Stimulated activated naive CD8-positive, alpha-beta T cell treated with anti-CD3 and anti-CD28 coated beads, Interleukin-15, Interleukin-2, amounts not matched to agents 100 U/mL and 50 U/mL, for 24 hours (primary cell): ENCODE measurements at regions not wholly inside any gene's neighbourhood (a gene's known extent, or its start where the extent isn't known, plus 50 kb on each side); places are given as distances from the start of the nearest gene placed in this dataset.
"Not testable (repeated sequence)": the region's sequence is repeated elsewhere in the genome, so short reads cannot be mapped to it uniquely, and the experiment has no call there.

ENCODE experiments used
- ATAC-seq: fragments of 150-1000 bp; cut with Tn5 transposase; one replicate; pipeline ENCODE4 v1.10.0; 2021
- DNase-seq: peaks from one replicate; pipeline ENCODE4 v3.0.0; 2021

DNA sequence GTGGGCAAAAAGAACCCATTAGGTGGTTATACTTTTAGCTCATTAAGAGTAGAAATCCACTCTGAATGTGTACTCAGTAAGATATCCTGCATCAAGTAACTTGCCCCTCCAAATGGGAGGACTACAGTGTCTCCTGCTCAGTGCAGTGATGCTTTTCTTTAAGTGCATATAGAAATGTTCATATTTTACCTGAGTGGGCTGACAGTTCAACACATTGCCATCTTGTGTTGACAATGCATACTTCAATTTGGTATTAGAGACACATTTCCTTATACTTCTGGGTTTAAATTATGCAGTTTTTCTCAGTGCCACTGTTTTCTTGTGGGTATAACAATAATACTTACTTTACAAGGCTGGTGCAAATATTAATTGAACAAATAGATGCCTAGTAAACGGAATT lies 318.6 kb upstream of the TMPRSS15 start:
- DNase-seq = no peak
- ATAC-seq = no peak

DNA sequence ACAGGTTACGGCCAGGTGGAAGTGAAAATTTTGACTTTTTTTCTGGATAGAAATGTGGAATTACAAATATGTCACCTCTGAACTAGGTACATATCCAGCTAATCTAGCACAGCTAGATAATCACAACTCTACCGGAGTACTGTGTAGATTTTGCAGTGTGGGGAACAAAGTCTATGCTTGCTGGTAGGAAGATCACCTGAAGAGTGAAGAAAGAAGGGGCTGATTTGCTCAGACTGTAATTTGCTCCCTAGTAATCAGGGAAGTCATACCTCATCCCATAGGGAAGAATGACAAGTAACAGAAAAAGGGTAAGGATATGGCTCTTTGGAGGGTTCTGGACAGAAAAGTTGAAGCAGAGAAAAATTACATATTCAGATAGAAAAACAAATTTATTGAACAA lies 319.6 kb upstream of the TMPRSS15 start:
- DNase-seq = no peak
- no peak for ATAC-seq

DNA sequence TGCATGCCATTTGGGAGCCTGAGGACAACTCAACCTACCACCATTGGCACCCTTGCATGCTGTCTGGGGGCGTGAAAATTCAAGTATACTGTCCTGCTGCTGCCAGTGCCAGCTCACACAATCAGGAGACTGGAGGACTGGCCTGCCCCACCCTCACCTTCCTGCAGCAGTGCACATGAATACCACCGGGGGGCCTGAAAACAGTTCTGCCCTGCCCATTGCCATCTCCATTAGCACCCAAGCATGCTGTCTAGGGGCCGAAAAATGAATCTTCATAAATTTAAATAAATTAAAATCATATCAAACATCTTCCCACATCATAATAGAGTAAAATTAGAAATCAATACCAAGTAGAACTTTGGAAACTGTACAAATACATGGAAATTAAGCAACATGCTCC lies 322.1 kb upstream of the TMPRSS15 start:
- ATAC-seq = no peak
- no peak for DNase-seq

DNA sequence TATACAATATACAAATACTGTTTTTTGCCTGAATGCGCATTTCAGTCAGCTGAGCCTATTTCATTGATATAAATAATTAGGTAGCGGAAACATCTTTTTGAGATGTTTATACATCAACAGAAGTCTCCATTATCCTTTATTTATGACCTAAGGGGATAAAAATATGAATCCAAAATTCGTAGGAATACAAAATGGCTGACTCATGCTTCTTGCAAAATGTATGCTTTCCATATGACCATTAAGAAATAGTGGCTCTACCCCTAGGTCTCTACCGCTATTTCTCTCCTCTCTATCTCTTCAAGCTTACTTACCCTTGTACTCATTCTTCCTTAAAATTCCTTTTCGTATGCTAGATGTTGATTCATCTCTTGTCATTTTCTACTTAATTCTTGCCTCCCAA lies 338.4 kb upstream of the TMPRSS15 start:
- DNase-seq (no peak), ATAC-seq (no peak)

DNA sequence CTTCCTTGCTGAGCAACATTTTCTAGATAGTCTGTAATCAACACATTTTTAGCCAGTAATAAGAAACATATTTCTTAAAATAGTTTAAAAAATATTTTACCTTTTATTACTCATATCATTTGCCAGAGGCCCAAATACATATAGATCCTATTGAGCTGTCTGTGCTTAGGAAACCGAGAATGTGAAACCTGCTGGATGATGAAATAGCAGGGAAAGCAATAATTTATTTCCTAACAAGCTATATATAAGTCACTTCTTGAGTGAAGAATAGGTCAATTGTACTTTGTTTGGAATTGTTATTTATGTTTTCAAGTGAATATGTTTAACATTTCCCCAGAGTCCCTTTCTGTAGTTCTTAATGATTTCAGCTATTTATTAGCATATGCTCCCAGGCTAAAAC lies 339.9 kb upstream of the TMPRSS15 start:
- ATAC-seq = no peak
- no peak for DNase-seq

DNA sequence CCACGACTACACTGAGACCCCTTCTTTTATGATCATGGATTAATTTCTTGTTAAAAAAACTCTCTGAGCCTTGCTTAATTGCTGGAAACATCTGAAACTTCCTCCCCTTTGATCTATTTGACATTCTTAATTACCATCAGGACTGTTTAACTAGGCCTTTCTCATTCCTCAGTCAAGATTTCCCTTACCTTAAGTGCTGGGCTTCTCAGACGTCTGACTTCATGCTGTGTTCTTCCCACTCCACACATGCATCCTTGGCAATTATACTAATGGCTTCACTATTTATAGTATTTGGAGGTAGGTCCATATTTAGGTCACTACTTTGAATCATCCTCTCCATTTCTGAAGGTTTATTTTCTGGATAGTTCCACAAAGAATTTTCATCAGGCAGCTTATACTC lies 341.3 kb upstream of the TMPRSS15 start:
- ATAC-seq (no peak), DNase-seq (no peak)

DNA sequence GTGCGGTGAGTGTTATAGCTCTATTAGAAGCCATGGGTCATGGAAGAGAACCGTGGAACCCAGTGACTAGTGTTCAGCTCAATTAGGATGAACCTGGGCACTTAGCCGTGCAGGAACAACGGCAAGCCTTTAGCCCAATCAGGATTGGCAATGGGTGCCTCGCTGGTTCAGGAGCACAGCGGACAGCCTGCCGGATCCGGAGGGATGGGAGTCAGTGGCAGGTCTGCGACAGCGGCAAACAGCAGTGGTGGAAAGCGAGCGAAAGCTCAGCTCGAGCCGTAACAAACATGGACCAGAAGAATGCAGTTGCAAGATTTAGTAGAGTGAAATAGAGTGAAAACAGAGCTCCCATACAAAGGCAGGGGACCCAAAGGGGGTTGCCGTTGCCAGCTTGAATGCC lies 349.3 kb upstream of the TMPRSS15 start:
- DNase-seq, ATAC-seq: not testable (repeated sequence)

DNA sequence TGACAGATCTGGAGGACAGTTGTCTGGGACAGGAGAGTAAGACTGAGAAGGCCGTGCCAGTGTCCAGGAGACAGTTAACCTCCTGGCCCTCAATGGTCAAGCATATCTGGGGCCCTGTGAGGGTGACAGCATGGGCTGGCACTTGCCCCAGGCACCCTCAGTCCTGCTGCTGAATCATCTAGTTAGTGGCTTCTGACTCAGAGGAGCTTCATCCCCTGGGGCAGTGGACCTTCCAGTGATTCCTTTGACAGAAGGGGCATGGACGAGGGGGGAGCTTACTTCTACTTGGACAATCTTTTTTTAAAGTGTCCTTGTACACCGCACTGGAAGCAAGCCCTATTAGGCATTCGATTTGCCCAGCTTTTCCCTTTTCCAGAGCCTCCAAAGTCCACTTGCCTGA lies 352.7 kb upstream of the TMPRSS15 start:
- not testable (repeated sequence) for DNase-seq, ATAC-seq

DNA sequence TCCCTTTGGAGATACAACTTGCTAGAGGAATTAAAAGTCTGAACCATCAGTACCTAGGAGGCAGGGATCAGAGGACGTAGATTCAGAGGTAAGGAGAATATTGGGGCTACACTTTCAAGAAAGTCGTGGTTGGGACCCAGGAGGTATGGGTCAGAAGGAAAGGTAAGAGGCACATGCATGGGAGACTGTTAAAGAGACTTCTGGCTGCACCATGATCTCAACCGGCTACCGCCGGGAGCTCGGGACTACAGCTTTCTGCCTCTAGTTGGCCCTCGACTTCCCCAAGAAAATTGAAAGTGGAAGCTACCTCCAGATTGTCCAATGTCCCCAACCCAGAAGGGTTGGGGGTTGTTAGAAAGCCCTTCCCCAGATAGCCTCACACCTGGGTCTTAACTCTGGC lies 355.7 kb upstream of the TMPRSS15 start:
- no peak for ATAC-seq
- DNase-seq = no peak

DNA sequence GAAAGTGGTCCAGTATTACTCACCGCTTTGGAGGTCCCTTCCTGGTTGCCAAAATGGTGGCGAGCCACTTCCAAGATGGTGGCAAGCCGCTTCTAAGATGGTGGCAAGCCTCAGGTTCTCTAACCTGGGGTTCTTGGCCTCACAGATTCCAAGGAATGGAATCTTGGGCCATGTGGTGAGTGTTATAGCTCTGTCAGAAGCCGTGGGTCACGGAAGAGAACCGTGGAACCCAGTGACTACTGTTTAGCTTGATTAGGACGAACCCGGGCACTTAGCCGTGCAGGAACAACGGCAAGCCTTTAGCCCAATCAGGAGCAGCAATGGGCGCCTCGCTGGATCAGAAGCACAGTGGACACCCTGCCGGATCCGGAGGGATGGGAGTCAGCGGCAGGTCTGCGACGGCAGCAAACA lies 356.2 kb upstream of the TMPRSS15 start:
- DNase-seq (no peak), ATAC-seq (no peak)

DNA sequence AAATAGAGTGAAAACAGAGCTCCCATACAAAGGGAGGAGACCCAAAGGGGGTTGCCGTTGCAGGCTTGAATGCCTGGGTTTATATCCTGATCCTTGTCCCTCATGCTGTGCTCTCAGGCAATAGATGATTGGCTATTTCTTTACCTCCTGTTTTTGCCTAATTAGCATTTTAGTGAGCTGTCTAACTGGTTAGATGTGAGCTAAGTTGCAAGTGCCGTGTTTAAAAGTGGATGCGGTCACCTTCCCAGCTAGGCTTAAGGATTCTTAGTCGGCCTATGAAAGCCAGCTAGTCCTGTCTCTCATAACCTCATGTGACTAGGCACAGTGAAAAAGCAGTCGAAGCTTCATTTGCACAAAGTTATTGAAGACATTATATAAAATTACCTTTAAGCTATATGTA lies 356.7 kb upstream of the TMPRSS15 start:
- DNase-seq = no peak
- no peak for ATAC-seq

DNA sequence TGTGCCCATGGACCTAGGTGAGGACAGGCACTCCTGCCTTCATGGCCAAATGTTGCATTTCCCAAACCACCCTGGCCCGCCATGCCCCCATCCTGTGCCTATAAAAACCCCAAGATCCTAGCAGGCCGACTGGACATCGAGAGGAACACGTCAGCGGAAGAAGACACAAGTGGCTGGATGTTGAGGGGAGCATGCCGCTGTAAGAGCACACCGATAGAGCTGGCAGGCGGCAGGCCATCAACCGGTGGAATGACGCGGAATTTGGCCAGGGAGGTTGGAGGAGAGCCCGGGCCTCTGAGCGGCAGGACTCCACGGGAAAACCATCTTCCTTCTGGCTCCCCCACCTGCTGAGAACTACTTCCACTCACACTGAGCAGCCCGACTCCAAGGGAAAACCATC lies 361.1 kb upstream of the TMPRSS15 start:
- no peak for DNase-seq
- ATAC-seq = no peak

DNA sequence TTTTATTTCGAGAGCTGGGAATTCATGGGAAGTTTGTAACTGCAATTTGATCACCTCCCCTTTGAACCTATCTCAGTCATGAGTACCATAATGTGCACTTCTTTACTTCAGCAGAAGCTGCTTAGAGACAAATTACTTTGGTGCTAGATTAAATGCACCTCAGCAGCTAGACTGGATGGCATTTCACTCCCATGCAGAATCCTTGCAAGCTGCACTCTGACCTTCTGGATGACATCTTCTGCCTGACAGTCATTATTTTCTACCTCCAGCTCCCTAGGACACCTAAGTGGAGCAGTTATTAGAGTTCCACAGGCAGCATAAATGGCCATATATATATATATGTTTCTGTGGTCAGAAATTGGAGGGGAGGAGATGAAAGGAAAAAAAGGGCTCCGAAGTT lies 366.0 kb upstream of the TMPRSS15 start:
- ATAC-seq (no peak), DNase-seq (no peak)

DNA sequence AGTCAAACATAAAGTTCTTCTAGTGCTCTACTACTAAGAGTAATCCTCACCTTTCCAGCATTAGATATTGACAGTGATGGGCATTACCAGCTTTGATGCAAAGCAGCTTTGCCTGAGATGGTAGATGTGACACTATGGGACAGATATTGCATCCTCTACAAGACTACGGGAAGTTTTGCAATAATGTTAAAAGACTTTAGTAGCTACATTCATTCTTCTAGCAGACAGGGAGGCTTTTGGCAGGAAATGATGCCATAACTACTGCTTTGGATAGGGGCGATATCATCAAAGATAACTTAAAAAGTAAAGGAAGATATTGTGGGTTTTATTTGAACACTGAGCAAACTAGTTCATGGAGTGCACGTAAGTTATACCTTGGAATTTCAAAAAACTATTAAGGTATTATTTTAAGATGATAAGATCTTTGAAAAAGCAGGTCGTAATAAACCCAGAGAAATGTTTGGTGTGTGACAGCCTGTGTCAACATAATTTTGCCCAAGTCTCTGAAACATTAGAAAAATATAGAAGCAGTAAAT lies 368.3 kb upstream of the TMPRSS15 start:
- DNase-seq (no peak), ATAC-seq (no peak)

DNA sequence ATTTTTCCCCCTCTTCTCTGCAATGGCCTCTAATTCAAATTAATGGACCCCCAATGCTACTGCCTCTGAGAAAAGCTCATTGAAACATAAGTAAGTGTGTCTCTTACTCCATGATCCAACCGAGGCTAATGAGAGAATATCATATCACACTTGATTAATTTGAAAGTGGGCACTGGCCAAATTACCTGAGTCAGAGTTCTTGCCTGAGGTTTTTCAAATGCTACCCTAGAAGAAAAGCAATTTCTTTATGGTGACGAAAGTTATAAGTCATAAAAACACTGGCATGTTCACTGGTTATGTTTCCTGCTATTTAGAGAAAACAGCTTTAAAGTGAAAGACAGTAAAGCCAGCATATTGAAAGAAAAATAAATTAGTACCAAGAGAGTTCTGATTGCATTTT lies 368.8 kb upstream of the TMPRSS15 start:
- no peak for DNase-seq
- no peak for ATAC-seq

DNA sequence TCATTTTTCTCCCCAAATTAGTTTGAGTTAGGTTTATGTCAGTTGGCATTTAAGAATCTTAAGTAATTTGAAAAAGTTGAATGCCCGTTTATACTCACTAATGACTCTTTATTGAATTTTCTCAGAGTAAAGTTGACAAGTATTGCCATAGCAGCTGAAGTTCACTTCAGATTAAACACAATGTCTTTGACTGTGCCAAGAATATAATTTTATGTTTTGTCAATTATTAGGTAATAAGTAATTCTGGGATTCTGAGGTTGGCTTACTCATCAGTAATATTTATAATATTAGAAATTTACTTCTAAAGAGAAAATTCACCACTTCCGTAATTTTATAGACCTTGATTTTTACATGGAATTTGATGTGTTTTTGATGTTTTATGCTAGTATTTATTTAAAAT lies 369.3 kb upstream of the TMPRSS15 start:
- DNase-seq (no peak), ATAC-seq (no peak)

DNA sequence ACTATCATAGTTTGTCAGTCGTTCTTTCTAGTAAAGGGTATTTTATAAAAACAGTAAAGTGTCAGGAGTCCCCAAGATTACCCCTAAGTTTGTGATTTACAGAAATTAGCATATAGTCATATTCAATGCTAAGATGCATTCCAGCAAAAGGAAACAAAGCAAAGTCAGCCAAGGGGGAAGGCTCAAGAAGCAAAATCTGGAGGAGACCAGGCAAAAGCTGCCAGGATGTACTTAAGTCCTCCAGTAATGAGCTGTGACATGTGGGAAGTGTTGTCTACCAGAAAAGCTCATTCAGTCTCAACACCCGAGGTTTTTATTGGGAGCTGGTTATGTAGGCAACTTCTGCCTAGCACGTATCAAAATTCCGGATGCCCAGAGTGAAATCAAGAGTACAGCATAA lies 373.4 kb upstream of the TMPRSS15 start:
- ATAC-seq (no peak), DNase-seq (no peak)

DNA sequence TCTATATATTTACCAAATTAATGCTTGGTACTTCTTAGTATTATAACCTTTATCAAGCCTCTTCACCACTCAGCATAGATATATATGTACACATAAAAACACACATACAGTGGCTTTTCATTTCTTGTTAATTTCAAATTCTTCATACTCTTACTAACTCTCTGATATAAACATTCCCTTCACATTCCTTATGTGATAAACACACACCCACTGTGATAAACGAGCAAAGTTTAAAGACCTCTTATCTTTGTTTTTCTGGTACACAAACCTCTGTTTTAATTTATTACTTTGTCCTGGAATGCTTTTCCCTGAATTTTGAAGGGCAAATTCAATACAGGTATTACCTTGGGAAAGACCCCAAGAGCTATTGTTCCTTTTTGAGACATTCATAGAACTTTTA lies 379.1 kb upstream of the TMPRSS15 start:
- DNase-seq (no peak), ATAC-seq (no peak)

DNA sequence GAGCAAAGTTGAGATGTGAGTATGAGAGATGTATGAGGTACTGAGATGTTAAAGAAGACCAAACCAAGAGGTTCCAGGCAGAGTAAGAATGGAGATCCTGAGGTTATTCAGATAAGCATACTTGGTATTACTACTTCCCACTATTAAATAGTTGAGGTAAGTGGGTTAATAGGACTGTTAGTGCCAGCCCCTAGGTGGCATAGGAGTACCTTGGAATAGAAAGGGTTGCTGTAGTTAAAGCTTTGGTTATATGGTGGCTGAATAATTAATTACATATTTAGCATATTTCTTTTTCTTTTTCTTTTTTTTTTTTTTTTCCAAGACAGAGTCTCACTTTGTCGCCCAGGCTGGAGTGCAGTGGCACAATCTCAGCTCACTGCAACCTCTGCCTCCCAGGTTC lies 397.9 kb upstream of the TMPRSS15 start:
- no peak for ATAC-seq
- no peak for DNase-seq

DNA sequence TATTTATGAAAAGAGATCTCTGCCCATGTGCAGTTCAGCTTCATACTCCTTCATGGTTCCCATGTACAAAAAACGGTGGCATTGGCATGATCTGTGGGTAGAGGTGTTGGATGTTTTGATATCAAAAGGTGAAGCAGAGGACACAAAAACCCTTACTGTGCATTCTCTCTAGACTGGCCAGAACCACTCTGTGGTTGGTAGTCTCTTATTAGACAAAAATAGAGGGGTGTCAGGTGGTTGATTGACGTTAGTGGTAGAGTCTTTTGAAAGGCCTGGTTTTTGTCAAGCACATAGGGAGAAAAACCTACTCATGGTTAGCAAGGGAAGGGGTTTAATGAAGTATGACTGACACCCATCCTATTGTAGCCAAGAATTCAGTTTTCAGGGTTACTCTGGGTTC lies 400.0 kb upstream of the TMPRSS15 start:
- ATAC-seq (no peak), DNase-seq (no peak)

DNA sequence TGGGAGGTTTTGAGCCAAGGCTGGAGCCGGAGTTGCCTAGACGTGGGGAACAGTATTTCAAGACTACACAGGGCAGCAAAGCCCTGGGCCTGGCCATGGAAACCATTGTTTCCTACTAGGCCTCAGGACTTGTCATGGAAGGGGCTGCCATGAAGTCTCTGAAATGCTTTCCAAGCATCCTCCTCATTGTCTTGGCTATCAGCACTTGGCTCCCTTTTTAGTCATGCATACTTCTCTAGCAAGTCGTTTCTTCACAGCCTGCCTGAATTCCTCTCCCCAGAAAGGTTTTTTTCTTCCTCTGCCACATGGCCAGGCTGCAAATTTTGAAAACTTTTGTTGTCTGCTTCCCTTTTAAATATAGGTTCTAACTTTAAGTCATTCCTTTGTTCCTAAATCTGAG lies 406.6 kb upstream of the TMPRSS15 start:
- DNase-seq = no peak
- ATAC-seq = no peak

DNA sequence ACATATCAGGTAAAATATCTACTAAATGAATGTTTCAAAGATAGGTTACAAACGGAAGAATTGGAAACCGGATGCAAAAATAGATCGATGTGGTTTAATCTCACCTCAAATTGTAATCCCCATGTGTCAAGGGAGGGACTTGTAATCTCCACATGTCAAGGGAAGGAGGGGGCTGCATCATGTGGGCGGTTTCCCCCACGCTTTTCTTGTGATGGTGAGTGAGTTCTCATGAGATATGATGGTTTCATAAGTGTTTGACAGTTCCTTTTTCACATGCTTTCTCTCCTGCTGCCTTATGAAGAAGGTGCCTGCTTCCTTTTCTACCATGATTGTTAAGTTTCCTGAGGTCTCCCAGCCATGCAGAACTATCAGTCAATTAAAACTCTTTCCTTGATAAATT lies 408.7 kb upstream of the TMPRSS15 start:
- no peak for ATAC-seq
- no peak for DNase-seq

DNA sequence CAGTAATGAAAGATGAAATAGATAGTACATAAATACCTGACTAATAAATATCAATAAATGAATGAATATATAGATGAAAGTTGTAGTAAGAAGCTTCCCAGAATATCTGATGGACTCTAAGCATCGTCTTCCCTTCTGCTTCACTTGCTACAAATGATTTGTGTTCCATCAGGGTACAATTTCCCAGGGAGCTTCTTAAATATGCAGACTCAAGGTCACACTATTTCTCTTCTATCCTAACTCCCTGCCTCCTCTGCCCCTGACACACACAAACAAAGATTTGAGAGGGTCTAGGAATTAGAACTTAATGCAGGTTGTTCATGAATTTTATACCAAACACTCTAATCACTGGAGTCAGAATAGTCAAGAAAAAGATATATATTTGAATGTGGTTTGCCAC lies 415.9 kb upstream of the TMPRSS15 start:
- DNase-seq (no peak), ATAC-seq (no peak)

DNA sequence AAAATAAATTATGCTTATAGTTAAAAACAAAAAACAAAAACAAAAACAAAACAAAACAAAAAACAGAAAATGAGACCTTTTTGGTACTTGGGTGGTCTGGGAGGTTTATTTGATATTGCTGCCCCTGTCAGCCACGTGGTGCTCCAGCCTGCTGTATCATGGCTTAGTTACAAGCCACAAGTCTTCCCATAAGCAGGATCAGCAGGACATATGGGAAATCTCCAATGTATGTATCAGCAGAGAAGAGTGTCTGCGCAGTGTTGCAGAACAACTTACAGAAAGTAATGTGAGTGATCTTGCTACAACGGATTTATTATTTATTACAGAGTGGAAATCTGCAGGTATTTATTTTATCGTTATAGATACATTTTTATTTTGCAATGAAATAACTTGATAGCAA lies 423.0 kb upstream of the TMPRSS15 start:
- ATAC-seq = no peak

DNA sequence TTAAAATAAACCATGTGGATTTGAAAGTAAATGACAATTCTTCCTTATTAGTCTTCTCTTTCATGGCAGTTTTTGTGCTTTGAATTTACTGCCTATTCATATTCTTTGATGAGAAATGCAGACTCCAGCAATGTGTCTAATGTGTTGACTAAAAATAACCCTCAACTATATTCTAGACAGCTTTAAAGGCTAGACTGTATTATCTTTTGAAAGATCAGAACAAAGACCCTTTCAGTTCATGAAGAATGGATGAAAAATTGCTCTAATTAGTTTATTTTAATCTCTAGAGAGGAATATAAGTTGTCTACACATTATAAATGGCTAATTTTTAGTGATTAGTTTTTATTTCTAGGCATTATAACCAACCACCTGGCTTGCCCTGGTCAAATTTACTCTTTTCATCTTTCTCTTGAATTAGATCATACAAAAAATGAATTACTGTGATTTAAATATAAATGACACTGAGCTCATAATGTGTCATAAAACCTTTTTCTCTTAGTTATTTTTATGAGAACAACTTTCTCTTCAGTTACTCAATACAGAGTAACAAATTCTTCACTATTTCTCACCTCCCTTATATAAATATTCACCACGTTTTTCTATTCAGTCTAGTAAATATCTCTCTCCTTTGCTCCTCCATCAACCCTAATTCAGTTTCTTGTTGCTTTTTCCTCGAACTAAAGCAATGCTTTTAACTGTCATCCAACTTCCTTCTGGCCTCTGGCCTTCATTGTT lies 428.5 kb upstream of the TMPRSS15 start:
- DNase-seq (no peak), ATAC-seq (no peak)

More for the DNA sequence above, 423.0 kb upstream of the TMPRSS15 start:
- DNase-seq = no peak
